NCI-H446 treated with DMSO at 0.1 percent for 48 hours (cell line): ENCODE measurements at regions not wholly inside any gene's neighbourhood (a gene's known extent, or its start where the extent isn't known, plus 50 kb on each side); places are given as distances from the start of the nearest gene placed in this dataset.

ENCODE experiments used
- DNase-seq: peaks from one replicate; lab custom pipeline; 2025; lab: John Stamatoyannopoulos, UW

GRCh38 chr21:39124681-39125251, 58.5 kb downstream of the PSMG1 start:
- DNase-seq = no peak

DNA sequence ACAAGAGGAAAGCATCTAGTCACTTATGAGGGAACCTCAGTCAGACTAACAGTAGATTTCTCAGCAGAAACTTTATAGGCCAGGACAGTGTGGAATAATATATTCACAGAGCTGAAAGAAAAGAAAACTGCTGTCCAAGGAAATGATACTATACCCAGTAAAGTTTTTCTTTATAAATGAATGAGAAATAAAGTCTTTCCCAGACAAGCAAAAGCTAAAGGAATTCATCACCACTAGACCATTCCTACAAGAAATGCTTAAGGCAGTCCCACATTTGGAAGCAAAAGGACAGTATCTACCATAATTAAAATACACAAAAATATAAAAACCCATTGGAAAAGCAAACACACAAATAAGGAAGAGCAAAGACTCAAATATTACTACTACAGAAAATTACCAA, 59.9 kb downstream of the PSMG1 start:
- DNase-seq = no peak

GRCh38 chr21:39121600-39122355, 61.5 kb downstream of the PSMG1 start:
- no peak for DNase-seq

DNA sequence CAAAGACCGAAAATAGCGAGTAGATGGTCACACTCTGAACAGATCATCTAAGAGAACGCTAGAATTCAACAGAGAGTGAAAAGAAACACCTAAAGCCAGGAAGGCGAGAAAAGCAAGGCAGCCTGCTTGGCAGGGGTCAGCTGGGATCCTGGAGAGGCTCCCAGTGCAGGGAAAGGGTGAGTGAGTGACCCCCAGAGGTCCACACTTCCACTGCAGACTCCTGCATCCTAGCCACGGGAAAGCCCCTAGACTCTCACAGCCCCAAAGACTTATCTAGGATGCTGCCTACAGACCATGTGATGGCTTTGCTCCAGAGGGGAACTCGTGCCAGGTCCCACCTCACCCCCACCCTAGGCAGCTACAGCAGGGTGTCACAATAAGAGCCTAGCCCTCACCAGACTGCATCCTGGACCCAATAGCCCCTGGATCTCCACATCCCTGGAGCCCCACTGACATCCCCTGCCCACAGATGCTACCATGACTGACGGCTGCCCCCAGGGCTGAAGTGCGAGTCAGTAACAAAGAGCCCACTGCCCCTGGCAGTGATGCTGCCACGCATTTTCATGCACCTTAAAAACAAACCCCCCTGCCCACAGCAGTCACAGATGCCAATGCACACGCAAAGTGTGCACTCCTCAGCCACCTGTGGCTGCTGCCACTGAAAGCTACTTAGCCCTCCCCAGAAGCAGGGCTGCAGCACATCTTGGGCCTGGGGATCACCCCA, 62.2 kb downstream of the PSMG1 start:
- DNase-seq = no peak

DNA sequence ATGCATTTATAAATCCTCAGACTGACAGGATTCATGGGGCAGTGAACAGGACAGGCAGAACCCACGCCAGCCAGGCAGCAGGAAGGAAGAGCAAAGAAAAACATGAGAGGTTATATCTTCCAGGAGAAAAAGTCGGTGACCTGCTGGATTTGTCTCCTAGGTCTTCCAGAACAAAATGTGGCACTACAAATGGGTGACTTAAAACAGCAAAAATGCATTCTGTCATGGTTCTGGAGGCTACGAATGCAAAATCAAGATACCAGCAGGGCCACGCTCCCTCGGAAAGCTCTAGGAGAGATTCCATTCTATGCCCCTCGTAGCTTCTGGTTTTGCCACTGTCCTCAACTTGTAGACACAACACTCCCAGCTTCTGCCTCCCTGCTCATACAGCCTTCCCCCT, 63.4 kb downstream of the PSMG1 start:
- DNase-seq = no peak

DNA sequence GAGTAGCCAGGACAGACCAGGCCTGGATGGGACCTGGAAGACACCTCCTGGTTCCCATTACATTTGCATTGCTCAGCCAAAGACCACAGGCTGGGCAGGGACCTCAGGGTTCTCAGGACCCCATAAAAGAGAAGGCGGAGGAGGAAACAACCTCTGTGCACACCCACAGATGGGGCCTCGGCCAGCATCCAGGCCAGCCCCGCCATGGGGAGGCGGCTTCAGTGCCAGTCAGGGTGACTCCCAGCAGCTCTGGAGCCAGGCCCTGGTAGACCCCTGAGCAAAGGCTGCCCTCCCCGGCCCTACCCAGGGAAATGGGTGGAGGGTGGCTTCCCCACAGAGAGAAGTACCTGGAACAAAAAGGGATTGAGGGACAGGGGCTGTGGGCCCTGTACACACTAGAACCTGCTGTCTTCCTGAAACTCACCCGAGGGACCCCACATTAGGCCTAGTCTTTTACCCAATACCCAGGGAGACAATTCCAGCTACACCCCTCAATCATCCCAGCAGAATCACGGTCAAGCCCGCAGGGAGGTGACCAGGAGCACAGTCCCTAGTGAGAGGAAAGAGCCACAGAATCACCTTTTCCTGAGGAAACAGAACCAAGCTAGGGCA, 64.5 kb downstream of the PSMG1 start:
- DNase-seq = no peak

DNA sequence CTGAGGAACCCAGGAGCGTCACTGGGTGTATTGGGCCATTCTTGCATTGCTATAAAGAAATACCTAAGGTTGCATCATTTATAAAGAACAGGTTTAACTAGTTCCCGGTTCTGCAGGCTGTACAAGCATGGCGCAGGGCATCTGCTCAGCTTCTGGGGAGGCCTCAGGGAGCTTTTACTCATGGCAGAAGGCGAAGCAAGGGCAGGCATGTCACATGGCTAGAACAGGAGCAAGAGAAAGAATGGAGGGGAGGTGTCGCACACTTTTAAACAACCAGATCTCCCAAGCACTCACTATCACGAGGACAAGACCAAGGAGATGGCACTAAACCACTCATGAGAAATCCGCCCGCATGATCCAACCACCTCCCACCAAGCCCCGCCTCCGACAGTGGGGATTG, 65.2 kb downstream of the PSMG1 start:
- no peak for DNase-seq

DNA sequence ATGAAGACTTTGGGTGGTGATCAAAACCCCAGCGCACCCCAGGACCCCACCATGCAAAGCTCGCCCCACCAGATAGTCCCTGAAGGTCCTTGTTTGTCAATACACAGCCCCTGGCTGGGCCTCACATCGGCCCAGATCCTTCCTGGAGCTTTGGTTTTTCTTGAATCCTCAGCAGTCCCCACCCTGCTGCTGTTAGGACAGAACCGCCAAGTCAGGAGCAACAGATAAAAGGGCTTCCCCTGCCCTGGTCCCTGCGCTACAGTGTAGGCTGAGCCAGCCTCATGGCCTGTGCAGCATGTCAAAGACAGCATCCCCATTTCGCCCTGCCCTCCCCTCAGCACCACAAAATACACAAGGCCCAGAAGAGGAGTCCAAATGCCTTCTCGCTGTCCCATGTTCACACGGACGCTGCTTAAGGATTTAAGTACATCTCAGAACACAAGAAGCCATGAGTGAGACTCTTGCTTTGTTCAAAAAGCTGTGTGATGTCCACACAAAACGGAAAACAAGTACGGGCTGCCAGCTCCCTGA, 65.7 kb downstream of the PSMG1 start:
- DNase-seq = no peak

DNA sequence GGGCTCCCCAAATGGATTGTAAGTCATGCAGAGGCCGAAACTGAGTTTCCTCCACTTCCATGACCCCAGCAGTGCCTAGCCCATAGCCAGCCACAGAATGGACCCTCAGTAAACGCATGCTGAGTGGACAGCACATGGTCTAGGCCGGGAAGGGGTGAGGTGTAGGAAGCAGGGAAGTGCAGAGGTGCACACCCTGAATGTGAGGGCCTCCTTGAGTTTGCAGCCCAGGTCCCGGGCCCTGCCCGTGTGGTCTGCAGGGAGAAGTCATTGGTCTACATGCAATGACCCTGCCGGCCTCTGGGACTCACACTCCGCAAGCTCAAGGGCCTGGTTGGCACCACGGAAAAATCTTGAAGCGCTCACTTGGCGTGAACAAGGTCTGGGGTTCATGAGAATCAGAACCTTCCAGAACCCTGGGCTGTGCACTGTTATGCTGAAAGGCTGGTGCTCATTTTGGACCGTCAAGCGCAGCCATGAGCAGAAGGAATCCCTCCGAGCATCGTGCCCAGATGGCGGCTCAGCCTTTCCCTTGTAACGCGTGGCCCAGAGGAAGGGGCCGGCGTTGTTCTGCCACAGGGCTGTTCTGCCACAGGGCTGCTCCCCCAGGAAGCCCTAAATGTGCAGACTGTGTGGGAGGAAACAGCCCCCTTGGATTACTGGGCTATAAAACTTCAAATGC, 66.4 kb downstream of the PSMG1 start:
- DNase-seq = no peak

GRCh38 chr21:39115576-39116235, 67.5 kb downstream of the PSMG1 start:
- DNase-seq = no peak

DNA sequence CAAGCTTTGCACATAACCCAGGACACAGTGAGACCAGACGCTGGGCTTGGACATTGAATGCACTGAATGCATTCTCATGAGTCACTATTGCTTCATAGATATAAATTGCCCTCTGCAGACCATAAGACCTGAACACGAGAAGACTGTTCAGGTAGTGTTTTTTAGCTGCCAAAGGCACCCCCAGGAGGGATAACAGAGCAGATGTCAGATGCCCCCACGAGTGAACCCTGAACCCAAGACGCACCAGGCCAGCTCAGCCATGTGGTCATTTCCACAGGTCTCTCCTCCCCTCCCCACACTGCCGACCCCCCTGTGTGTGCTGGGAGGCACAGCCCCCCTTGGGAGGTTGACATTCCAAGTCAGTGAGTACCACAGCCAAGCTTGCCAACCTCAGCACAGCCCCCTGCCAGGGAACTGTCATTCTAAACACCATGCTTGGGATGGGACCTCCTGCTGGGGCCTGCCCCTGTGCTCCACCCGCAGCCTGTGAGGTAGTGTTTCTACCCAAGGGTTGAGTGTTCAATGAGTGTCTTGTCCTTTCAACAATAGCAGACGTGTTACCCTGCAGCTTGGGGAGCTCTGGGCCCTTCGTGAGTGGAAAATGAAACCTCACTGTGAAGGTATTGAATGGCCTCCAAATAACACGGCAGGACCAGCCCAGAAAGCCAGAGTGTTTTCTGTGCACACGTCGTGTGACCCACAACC, 68.2 kb downstream of the PSMG1 start:
- DNase-seq = no peak

- no peak for DNase-seq
Observed at GRCh38 chr21:39111931-39112550, 71.2 kb downstream of the PSMG1 start.

- no peak for DNase-seq
Observed at GRCh38 chr21:39110431-39110830, 72.8 kb downstream of the PSMG1 start.

- DNase-seq = no peak
Observed at GRCh38 chr21:39109596-39110210, 73.5 kb downstream of the PSMG1 start.

DNA sequence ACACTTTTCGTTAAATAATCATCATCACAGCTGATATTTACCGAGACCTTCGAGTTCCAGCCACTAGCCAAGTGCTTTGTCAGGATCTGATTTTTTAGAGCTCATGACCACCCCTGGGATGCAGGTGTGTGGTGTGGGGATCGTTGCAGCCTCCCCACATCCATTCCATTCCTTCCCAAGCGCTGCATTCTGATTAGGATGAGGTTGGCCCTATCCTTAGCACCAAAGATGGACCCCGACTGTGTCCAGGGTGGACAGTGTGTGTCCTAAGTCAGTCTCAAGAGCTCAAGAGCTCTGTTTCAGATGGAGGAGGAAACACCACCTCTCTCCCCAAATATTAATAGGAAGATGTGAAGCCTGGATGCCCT, 74.1 kb downstream of the PSMG1 start:
- no peak for DNase-seq

DNA sequence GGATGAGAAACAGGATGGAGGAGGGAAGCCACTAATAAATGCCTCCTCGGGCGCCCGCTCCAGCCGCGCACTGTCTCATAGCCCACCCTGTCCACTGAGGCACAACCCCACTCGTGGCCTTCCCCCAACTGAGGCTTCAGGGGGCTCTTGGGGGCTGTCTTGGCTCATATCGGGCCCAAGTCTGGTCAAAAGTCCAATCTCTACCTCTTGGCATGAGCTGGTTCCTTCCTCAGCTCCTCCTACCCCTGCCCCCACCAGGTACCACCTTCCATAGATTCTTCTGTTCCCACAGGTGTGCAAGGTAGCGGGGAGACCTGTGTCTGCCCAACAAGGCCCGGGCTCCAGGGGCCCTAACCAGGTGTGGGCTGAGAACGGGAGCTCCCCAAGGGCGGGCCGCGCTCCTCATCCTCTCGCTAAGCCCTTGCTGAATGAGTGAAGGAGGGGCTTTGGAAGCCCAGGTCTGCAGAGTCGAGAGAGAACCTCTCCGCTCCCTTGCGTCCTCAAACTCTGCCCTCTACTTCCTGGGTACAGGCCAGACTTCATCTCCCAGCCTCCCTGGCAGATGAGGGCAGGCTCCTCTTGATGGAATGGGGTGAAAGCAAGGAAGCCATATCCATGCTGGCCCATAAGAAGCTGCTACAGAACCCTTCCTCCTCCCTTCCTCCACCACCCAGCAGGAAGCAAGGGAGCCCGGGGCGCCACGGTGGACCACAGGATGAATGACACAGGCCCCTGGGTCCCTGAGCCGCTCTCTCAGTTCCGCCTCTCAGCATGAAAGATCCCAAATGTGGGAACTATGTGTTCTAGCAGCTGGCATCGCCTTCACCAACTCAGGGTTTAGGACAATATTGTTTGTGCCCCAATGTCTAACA, 74.7 kb downstream of the PSMG1 start:
- DNase-seq = no peak

DNA sequence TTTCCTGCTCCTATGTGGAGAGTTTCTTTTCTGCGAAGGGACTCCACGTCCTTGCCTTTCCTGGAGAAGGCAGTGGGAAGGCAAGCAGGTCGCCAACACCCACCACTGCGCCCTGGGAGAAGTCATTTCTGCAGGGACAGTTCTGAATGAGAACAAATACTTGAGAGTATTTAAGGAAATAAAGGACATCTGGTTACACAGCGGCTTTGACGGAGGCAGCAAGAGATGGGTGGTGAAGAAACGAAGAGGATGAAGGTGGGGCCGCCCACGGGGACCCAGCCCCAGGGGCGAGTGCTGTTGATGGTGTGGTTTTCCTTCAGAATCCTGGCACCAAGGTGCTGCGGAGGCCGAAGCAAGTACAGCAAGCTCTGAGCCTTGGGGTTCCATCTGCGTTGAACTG, 75.5 kb downstream of the PSMG1 start:
- no peak for DNase-seq

DNA sequence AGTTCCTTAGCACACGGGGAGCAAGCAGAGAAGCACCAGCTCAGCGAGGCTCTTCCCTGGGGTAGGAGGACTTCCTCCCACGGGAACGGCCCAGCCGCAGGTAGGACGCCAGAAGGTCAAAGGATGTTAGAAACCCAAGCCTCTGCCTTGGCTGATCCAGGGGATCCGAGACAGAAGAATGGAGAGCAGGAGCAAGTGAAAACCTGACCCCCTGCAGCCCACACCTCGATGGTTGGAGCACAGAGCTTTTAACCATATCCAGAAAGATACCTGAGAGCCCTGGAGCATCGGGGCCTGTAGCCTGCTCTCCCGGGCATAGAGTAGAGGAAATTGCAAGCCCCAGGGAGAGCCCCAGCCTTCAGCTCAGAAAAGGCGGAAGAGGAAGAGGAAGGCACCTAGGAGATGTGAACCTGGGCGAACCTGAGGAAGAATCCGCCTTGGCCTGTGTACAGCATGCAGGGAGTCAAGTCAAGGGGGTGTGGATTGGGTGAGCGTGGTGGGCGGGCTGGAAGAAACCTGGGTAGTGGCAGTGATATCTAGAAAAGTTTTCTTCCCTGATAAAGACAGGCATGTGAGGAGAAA, 76.3 kb downstream of the PSMG1 start:
- no peak for DNase-seq

GRCh38 chr21:39105836-39106235, 77.4 kb downstream of the PSMG1 start:
- no peak for DNase-seq
